ENCODE measurements at regions not wholly inside any gene's neighbourhood (a gene's known extent, or its start where the extent isn't known, plus 50 kb on each side); places are given as distances from the start of the nearest gene placed in this dataset.
"Not testable (repeated sequence)": the region's sequence is repeated elsewhere in the genome, so short reads cannot be mapped to it uniquely, and the experiment has no call there.

DNA sequence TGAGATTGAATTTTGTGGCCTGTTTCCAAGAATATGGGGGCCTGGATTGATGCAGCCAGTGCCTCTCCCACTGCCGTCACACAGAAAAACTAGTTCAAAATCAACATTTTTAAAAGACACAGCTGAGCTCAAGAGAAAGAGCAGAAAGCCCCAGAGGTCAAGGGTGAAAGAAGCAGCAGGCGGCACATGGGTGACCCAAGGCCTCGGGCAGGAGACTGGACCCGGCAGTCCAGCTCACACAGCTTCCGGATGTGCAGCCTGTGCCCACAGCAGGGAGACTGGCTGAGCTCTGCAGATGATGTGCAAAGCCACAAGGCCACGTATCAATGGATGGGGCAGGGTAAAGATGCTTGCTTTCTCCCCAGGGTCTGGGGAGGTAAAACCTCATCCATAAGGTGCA is 50.4 kb upstream of the RNF32 start:
- DNase-seq (ENCODE audit: low spot score) = no peak

DNA sequence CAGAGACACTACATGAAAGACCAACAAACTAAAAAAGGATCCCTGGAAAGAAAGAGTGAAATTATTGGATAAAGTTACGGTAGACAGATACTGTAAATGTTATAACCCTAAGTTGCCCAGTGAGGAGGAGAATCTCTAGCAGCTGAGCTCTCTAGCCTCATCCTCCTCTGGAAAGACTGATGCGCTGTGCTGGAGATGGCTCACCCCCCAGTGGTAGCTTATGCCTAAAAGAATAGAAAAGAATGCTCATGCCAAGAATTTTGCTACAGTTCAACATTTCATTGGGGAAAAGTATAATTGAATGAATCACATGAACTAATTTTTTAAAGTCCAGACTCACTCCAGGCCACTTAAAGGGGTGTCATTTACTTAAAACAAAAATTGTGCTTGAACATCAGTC is 50.8 kb upstream of the RNF32 start:
- DNase-seq (ENCODE audit: low spot score) = no peak

DNA sequence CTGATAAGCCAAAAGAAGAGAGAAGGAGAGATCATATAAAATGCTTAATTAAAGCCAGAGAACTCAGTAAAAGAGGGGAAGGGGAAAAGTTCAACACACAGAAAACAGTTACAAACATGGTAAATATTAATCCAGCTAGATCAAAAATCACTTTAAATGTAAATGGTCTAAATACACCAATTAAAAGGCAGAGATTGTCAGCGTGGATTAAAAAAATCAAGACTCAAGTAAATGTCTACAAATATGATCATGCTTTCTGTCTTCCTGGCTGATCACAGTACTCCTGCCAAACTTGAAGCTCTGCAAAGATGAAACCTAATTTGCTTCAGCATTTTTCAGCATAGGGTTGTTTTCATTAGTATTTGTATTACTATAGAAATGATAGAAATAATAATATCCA is 54.6 kb upstream of the RNF32 start:
- no peak for DNase-seq (ENCODE audit: low spot score)

- DNase-seq (ENCODE audit: low spot score) = no peak
These were observed 55.4 kb upstream of the RNF32 start for GRCh38 chr7:156585025-156585648.

GRCh38 chr7:156582591-156583123 is 57.9 kb upstream of the RNF32 start:
- peak; percentile 45 for DNase-seq (ENCODE audit: low spot score)

- no peak for DNase-seq (ENCODE audit: low spot score)
These were observed 60.5 kb upstream of the RNF32 start for GRCh38 chr7:156580036-156580435.

DNA sequence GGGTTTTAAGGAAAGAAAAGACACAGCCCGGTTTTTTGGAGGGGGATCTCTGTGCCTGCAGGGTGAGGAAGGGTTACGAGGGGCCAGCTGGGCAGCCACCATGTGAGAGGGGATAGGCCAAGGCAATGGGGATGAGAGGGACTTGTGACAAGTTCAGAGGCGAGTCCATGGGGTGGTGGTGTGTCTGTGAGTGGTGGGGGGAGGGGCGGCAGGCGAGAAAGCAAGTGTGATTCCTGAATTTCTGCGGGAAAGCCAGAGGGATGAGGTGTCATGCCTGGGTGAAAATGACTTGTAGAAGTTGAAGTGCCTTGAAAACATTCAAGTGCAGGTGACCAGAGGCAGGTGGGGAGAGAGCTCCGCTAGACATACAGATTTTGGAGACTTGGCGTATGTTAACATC is 61.0 kb upstream of the RNF32 start:
- no peak for DNase-seq (ENCODE audit: low spot score)

GRCh38 chr7:156578978-156579430 is 61.6 kb upstream of the RNF32 start:
- no peak for DNase-seq (ENCODE audit: low spot score)

GRCh38 chr7:156578578-156578940 is 62.0 kb upstream of the RNF32 start:
- no peak for DNase-seq (ENCODE audit: low spot score)

DNA sequence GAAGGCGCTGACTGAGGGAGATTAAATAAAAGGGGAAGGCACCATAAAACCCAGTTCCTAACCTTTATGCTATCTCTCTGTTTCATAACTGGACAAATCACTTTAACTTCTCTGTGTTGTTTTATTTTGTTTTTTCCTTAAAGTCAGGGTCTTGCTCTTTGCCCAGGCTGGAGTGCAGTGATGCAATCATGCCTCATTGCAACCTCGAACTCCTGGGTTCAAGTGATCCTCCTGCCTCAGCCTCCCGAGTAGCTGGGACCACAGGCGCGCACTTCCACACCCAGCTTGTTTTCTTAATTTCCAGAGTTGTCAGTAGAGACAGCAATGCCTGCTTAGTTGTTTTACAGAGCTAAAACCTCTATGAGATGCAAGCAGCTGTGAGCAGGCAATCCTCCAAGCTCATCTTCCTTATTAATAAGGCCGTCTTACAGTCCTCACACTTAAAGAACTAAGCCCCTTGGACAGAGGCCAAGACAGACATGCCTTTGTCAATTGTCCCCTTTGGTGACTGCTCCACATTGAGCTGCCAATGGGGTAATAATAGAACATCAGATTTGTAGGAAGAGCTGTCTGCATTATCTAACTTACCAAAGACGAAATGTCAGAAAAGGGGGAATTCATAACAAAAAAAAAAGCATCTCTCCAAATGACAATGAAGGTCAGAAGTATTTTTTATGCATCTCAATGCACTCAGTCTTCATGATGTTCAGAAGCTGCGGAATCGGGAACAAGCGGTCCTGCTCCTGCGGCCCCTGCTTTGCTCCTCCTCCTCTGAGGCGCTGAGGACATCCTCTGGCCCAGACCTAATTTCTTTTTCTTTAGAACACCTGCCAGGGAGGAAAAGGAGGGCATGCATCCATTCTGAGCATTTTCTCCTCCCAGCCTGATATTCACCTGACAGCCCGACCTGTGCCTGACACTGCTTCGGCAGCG is 62.7 kb upstream of the RNF32 start:
- DNase-seq (ENCODE audit: low spot score) = no peak

DNA sequence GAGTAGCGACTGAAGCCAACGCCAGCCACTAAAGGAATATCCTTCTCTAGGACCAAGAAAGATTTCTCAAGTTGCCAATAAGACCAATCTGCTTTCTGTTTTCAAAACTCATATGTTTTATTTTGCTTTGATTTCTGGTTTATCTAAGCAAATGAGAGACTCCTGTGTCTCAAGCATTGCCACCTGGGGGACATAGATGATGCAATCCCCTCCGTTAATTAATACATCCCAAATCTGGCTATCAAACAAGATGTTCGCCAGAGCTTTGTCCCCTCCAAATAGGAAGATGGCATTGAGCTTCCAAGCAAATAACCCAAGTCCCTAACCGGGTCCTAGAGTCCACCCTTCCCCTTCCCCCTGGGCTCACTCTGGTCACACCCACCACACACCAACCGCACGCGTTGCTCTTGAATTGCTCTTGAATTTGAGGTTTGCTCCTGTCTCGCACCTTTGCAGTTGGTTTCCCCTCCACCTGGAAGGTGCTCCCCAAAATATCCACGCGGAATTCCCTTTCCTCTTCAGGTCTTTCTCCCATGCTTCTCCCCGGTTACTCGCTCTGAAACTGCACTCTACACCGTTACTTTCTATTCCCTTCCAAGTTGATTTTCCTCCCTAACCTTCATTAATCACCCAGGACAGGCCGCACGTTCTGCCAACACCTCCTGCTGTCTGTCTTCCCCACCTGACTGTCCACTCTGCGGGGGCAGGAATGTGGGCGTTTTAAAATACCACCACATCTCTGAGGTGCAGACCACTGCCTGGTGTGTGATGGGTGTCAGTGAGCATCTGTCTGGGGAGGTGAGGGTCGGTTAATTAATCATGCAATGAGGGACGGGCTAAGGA is 64.1 kb upstream of the RNF32 start:
- no peak for DNase-seq (ENCODE audit: low spot score)

GRCh38 chr7:156568258-156568657 is 72.3 kb upstream of the RNF32 start:
- DNase-seq (ENCODE audit: low spot score) = no peak

DNA sequence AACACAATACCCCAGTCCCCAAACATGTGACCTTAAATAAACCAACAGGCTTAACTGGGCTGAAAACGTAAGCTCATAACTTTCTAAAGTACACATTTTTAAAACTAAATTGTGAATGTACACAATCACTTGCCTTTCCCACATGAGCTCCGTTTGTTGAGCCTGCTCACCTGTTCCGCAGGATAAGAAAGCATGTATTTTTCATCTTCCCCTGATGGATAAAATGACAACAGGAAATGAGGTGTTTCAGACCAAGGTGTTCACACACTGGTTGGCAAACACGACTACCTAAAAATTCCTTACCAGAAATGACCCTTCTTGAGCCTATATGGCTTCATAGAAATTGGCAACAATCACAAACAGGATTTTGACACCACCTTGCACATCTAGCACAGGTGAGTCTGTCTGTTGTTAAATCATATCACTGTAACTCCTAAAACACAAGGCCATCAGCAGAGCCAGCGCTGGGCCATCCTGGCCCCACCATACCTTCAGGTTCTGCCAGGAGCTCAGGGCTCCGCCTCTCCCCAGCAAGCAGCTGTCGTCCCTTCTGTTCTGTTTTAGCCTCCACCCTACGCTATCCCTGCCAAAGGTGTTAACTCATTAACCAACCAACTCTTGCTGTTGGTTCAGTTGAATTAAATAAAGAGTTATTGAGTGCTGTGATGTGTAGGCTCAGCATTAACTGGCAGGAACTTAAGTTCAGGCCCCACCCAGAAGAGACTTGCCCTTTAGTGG is 73.6 kb upstream of the RNF32 start:
- DNase-seq (ENCODE audit: low spot score) = no peak

- DNase-seq (ENCODE audit: low spot score) = not testable (repeated sequence)
These were observed 75.6 kb upstream of the RNF32 start for GRCh38 chr7:156565002-156565401.

DNA sequence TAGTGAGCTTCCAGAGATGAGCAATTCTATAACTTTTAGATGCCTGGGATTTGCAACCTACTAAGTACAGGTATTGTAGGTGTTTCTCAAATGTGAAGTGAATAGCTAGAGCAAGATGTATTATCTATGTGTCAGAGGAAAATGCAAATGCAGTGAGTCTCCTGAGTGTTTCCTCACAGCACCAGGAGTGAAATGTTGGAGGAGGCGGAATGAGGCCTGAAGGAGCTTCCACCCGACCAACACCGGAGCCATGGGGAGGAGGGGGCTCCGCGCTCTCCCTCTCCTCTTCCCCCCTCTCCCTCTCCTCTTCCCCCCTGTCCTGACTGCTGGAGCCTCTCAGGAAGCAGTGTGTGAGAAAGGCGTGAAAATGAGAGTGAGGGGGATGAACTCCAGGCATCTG is 79.9 kb upstream of the RNF32 start:
- no peak for DNase-seq (ENCODE audit: low spot score)

GRCh38 chr7:156560075-156560474 is 80.5 kb upstream of the RNF32 start:
- DNase-seq (ENCODE audit: low spot score) = no peak

DNA sequence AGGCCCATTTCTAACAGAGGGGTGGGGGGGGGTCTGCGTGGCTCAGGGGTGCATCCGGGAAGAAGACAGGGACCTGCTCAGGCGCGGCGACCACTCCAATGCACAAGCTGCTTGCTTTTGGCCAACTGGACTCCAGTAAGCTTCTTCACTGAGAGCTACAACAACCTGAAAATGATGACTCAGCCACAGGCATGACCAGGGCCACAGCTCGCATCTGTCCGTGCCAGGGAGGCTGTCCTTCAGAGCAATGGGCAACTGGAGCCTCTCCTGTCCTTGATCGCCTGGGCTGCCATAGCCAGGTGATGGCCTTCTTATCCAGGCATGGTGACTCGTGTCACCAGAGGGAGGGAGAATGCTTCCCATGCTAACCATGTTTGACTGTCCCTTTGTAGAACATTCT is 81.6 kb upstream of the RNF32 start:
- DNase-seq (ENCODE audit: low spot score) = no peak

DNA sequence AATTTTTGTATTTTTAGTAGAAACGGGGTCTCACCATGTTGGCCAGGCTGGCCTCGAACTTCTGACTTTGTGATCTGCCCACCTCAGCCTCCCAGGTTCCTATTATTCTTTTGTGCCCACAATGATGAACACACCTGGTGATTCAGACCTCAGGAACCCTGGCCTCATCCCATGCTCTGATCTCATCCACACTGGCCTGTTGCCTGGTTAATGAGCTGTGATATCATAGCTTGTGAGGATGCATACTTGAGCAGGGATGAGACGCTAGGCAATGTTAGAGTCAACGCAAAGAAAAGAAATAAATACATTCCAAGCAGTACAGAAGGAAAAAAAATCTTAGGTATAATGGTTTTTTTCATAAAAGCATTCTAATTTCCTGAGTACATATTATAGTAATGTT is 82.4 kb upstream of the RNF32 start:
- DNase-seq (ENCODE audit: low spot score) = no peak

- DNase-seq (ENCODE audit: low spot score) = no peak
These were observed 84.5 kb upstream of the RNF32 start for GRCh38 chr7:156556083-156556482.

- DNase-seq (ENCODE audit: low spot score) = no peak
These were observed 86.1 kb upstream of the RNF32 start for GRCh38 chr7:156554488-156554887.

- DNase-seq (ENCODE audit: low spot score) = no peak
These were observed 90.9 kb upstream of the RNF32 start for GRCh38 chr7:156549636-156550035.

Data from NAMALWA (cell line).